ENCODE measurements at regions not wholly inside any gene's neighbourhood (a gene's known extent, or its start where the extent isn't known, plus 50 kb on each side); places are given as distances from the start of the nearest gene placed in this dataset.

GRCh38 chr5:34449639-34450038 is 206.5 kb upstream of the RAI14 start:
- no peak overlapping the region for H2AFZ ChIP-seq (ENCODE audit: low read length)
- no peaks in the 10 kb centered on the region for H3K79me2 ChIP-seq (ENCODE audit: insufficient read depth, low read length)
- TF ChIP-seq EZH2 (IDR thresholded peaks at IDR 0.05; ENCODE audit: borderline replicate concordance, low read length) (no peak), CTCF (IDR thresholded peaks at IDR 0.05; ENCODE audit: low read length) (no peak)
- no peaks in the 10 kb centered on the region for H3K9me3 ChIP-seq (ENCODE audit: low read length)
- H3K4me2 ChIP-seq (ENCODE audit: low read length): no peak overlapping the region
- no peaks in the 10 kb centered on the region for H4K20me1 ChIP-seq (ENCODE audit: insufficient read depth, low read length)
- H3K4me1 ChIP-seq (ENCODE audit: insufficient read depth, low read length, severe bottlenecking): no peaks in the 10 kb centered on the region
- H3K9ac ChIP-seq (ENCODE audit: low read length): no peak overlapping the region
- H3K36me3 ChIP-seq (ENCODE audit: insufficient read depth, low read length): no peaks in the 10 kb centered on the region
- H3K9me2 ChIP-seq (ENCODE audit: low read depth, low read length): no peaks in the 10 kb centered on the region
- no peaks in the 10 kb centered on the region for H3K27me3 ChIP-seq (ENCODE audit: insufficient read depth, low read length)
- H3F3A ChIP-seq (ENCODE audit: insufficient read depth, low read length): no peaks in the 10 kb centered on the region
- no peak overlapping the region for H3K27ac ChIP-seq (ENCODE audit: low read depth, low read length, poor library complexity, severe bottlenecking)
- no peak overlapping the region for H3K4me3 ChIP-seq (ENCODE audit: low read depth, low read length, poor library complexity, severe bottlenecking)

DNA sequence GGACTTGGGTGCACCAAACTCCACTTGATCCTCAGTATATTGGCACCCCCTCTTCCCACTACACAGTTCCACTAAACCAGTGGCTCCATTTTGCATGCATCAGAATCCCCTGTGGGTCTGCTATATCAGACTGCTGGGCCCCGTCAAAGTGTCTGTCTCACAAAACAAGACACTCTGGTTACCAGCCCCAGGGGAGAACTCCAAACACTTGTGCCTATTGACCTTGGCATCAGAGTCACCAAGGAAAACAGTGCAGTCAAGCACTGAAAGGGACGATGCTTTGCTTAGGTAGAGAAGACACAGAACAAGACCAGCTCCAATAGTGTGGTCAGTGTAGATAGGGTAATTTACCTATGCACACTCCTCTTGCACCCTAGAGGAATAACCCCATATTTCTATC is 205.8 kb upstream of the RAI14 start:
- Histone ChIP-seq H3K27ac (ENCODE audit: low read depth, low read length, poor library complexity, severe bottlenecking) (no peak overlapping the region), H2AFZ (ENCODE audit: low read length) (no peak overlapping the region), H3K9ac (ENCODE audit: low read length) (no peak overlapping the region), H3K4me3 (ENCODE audit: low read depth, low read length, poor library complexity, severe bottlenecking) (no peak overlapping the region), H4K20me1 (ENCODE audit: insufficient read depth, low read length) (no peaks in the 10 kb centered on the region), H3K27me3 (ENCODE audit: insufficient read depth, low read length) (no peaks in the 10 kb centered on the region), H3K9me2 (ENCODE audit: low read depth, low read length) (no peaks in the 10 kb centered on the region), H3F3A (ENCODE audit: insufficient read depth, low read length) (no peaks in the 10 kb centered on the region), H3K36me3 (ENCODE audit: insufficient read depth, low read length) (no peaks in the 10 kb centered on the region), H3K4me2 (ENCODE audit: low read length) (no peak overlapping the region), H3K9me3 (ENCODE audit: low read length) (no peaks in the 10 kb centered on the region), H3K79me2 (ENCODE audit: insufficient read depth, low read length) (no peaks in the 10 kb centered on the region), H3K4me1 (ENCODE audit: insufficient read depth, low read length, severe bottlenecking) (no peaks in the 10 kb centered on the region)
- TF ChIP-seq CTCF (IDR thresholded peaks at IDR 0.05; ENCODE audit: low read length): no peak
- TF ChIP-seq EZH2 (IDR thresholded peaks at IDR 0.05; ENCODE audit: borderline replicate concordance, low read length): no peak

GRCh38 chr5:34452170-34452828 is 203.8 kb upstream of the RAI14 start:
- H3K4me1 ChIP-seq (ENCODE audit: insufficient read depth, low read length, severe bottlenecking): no peaks in the 10 kb centered on the region
- H3K4me3 ChIP-seq (ENCODE audit: low read depth, low read length, poor library complexity, severe bottlenecking): no peak overlapping the region
- no peaks in the 10 kb centered on the region for H3K27me3 ChIP-seq (ENCODE audit: insufficient read depth, low read length)
- H3K27ac ChIP-seq (ENCODE audit: low read depth, low read length, poor library complexity, severe bottlenecking): no peak overlapping the region
- no peaks in the 10 kb centered on the region for H3K9me3 ChIP-seq (ENCODE audit: low read length)
- no peaks in the 10 kb centered on the region for H3K36me3 ChIP-seq (ENCODE audit: insufficient read depth, low read length)
- no peak overlapping the region for H3K9ac ChIP-seq (ENCODE audit: low read length)
- H3K9me2 ChIP-seq (ENCODE audit: low read depth, low read length): no peaks in the 10 kb centered on the region
- H3K4me2 ChIP-seq (ENCODE audit: low read length): no peak overlapping the region
- TF ChIP-seq CTCF (IDR thresholded peaks at IDR 0.05; ENCODE audit: low read length) (peak; percentile 35; the same call in 1 of the 2 replicates), EZH2 (IDR thresholded peaks at IDR 0.05; ENCODE audit: borderline replicate concordance, low read length) (no peak)
- H4K20me1 ChIP-seq (ENCODE audit: insufficient read depth, low read length): no peaks in the 10 kb centered on the region
- H2AFZ ChIP-seq (ENCODE audit: low read length): no peak overlapping the region
- no peaks in the 10 kb centered on the region for H3K79me2 ChIP-seq (ENCODE audit: insufficient read depth, low read length)
- H3F3A ChIP-seq (ENCODE audit: insufficient read depth, low read length): no peaks in the 10 kb centered on the region

Measured in OCI-LY1 (cell line).